GM12878 (cell line): ENCODE measurements at regions not wholly inside any gene's neighbourhood (a gene's known extent, or its start where the extent isn't known, plus 50 kb on each side); places are given as distances from the start of the nearest gene placed in this dataset.

Source experiments
- ATAC-seq: fragments of 200-7000 bp; cut with Tn5 transposase; 3 replicates; pipeline ENCODE4 v1.9.1; 2020; ENCODE audit warnings: mild to moderate bottlenecking, moderate library complexity
- BruUV-seq: library from RNA; stranded (reverse); fragments of 400-500 nt; replicated peaks from 2 replicates; lab custom pipeline; 2021; lab: Mats Ljungman, UMichigan
- CTCF ChIA-PET: fragments of 300-600 bp; sonication (Branson Sonifier 250); formaldehyde crosslinking; extraction: SDS; loops from one replicate; lab custom pipeline; 2021; ENCODE audit warnings: inconsistent platforms; lab: Yijun Ruan, JAX
- POLR2A ChIA-PET: fragments of 350-600 bp; formaldehyde crosslinking; extraction: SDS; loops from one replicate; lab custom pipeline; 2021; ENCODE audit warnings: inconsistent platforms; lab: Charles Lee
- RAD21 ChIA-PET: fragments of 300-600 bp; sonication (Branson Sonifier 250); formaldehyde crosslinking; loops from one replicate; lab custom pipeline; 2023; ENCODE audit warnings: antibody characterized with exemption; ENCODE audit not compliant: unreplicated experiment; lab: Charles Lee
- SMC1A ChIA-PET: fragments of 300-600 bp; sonication (Branson Sonifier 250); formaldehyde crosslinking; loops from one replicate; lab custom pipeline; 2023; ENCODE audit not compliant: unreplicated experiment, uncharacterized antibody; lab: Charles Lee
- DNase-seq: peaks from one replicate; pipeline ENCODE4 v3.0.0-alpha.2; 2011; ENCODE audit warnings: low read depth, low spot score
- FAIRE-seq: peaks from 3 replicates; lab custom pipeline; 2011; peaks lifted over from hg19 to GRCh38; lab: Jason Lieb, UNC
- H2AFZ ChIP-seq: 2 replicates; pipeline ENCODE4 v1.6.0; 2011; ENCODE audit warnings: low read depth, low read length, control low read depth; ENCODE audit not compliant: control insufficient read depth
- H3K27ac ChIP-seq: 2 replicates; pipeline ENCODE4 v1.5.1; 2011; ENCODE audit warnings: control low read depth; ENCODE audit not compliant: control insufficient read depth, insufficient read depth
- H3K27me3 ChIP-seq, 2 experiments: replicated peaks in 1 of 2; 2 replicates each; pipeline versions ENCODE4 v1.6.0 to v1.6.1; 2011; ENCODE audit warnings: low read length in 1 of 2; ENCODE audit not compliant: control insufficient read depth in 2 of 2, insufficient read depth in 2 of 2
- H3K36me3 ChIP-seq, 2 experiments: 2 replicates each; pipeline ENCODE4 v1.5.1; 2011; ENCODE audit warnings: low read length in 1 of 2; ENCODE audit not compliant: control insufficient read depth in 2 of 2, insufficient read depth in 2 of 2
- H3K4me1 ChIP-seq: 2 replicates; pipeline ENCODE4 v1.6.1; 2011; ENCODE audit warnings: mild to moderate bottlenecking, low read length, moderate library complexity, mixed read lengths; ENCODE audit not compliant: control insufficient read depth, insufficient read depth
- H3K4me2 ChIP-seq: 2 replicates; pipeline ENCODE4 v1.6.0; 2011; ENCODE audit warnings: control low read depth; ENCODE audit not compliant: control insufficient read depth, insufficient read depth
- H3K4me3 ChIP-seq: fragments of 200-600 bp; sonication (generic); 2 replicates; pipeline ENCODE4 v1.5.1; 2016
- H3K79me2 ChIP-seq: 2 replicates; pipeline ENCODE4 v1.6.0; 2011; ENCODE audit warnings: low read length; ENCODE audit not compliant: control insufficient read depth, insufficient read depth
- H3K9ac ChIP-seq: 2 replicates; pipeline ENCODE4 v1.8.0; 2011; ENCODE audit warnings: low read length, control low read depth, mixed read lengths; ENCODE audit not compliant: control insufficient read depth, insufficient read depth
- H3K9me3 ChIP-seq: replicated peaks from 3 replicates; pipeline ENCODE4 v1.5.1; 2011; ENCODE audit warnings: mild to moderate bottlenecking, low read length; ENCODE audit not compliant: control insufficient read depth, insufficient read depth
- H4K20me1 ChIP-seq: 2 replicates; pipeline ENCODE4 v1.6.0; 2011; ENCODE audit not compliant: control insufficient read depth, insufficient read depth
- CREB1 ChIP-seq: IDR thresholded peaks from 2 replicates; pipeline ENCODE4 v1.6.1; 2012; ENCODE audit warnings: low read depth, mild to moderate bottlenecking, inconsistent platforms
- SRF ChIP-seq, 2 experiments: IDR thresholded peaks; 2 replicates each; pipeline ENCODE4 v1.6.1; 2011; ENCODE audit warnings: low read depth in 2 of 2, low read length in 2 of 2, mild to moderate bottlenecking in 1 of 2, moderate library complexity in 1 of 2
- WGBS: methylation state at CpG from one replicate; pipeline ENCODE4 v1.1.6; 2016; ENCODE audit warnings: low lambda C conversion rate; ENCODE audit not compliant: insufficient replicate concordance, insufficient coverage; ENCODE audit errors: missing lambda C conversion rate; 5-methylcytosine and 5-hydroxymethylcytosine counted together
- in situ Hi-C: fragments of 300-500 bp; cut with MboI; formaldehyde crosslinking; loops from 9 replicates; pipeline ENCODE4 v1.14.3; 2018; ENCODE audit warnings: mixed read lengths
- intact Hi-C: fragments of 100-400 bp; cut with micrococcal nuclease; formaldehyde crosslinking; loops from one replicate; pipeline ENCODE4 v1.14.2; 2022; ENCODE audit not compliant: unreplicated experiment

- ATAC-seq = no peak
- H3K4me1 ChIP-seq = no peaks in the 10 kb centered on the region
- ChIA-PET RAD21 (no interaction called here), SMC1A (interaction anchor here (0.6 kb wide), 1 partner anchor 108 kb away, joined by 3 read pairs; no protein-coding TSS in a partner anchor), POLR2A (no interaction called here), CTCF (no interaction called here)
- intact Hi-C loops = no loop called here
- no peak for TF ChIP-seq CREB1
- H3K27me3 ChIP-seq = no peaks in the 10 kb centered on the region
- H2AFZ ChIP-seq = no peak overlapping the region
- in situ Hi-C loops = no loop called here
- no peak overlapping the region for H3K4me3 ChIP-seq
- no peak overlapping the region for H3K27ac ChIP-seq
- no TSS peak for BruUV-seq
- no peak for FAIRE-seq
- no peaks in the 10 kb centered on the region for H3K79me2 ChIP-seq
- no peak for DNase-seq
- 50% methylated on average over 5 of the region's 5 CpGs for WGBS
- no peaks in the 10 kb centered on the region for H4K20me1 ChIP-seq
- no peaks in the 10 kb centered on the region for H3K9me3 ChIP-seq
- no peak overlapping the region for H3K4me2 ChIP-seq
- no peak overlapping the region for H3K9ac ChIP-seq
- H3K36me3 ChIP-seq = no peaks in the 10 kb centered on the region
Observed at GRCh38 chr2:157990173-157990572, 111.5 kb upstream of the UPP2 start.

DNA sequence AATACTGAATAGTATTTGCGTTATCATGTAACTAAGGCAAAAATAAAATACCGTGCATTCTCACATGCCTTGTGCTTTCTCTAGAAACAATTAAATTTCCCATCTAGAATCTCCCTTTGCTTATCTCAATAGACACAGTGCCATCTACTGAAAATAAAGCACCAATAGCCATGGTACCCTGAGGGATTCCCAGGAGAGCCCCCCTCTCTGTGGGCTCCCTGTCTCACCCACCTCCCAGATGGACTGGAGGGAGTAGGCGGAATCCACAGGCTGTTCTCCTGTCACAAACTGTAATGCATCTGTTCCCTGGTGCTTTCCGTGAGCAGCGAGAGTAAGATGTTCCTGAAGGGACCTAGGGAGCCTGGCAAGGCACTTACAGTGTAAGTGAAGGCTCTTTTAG is 112.4 kb upstream of the UPP2 start:
- ATAC-seq = no peak
- WGBS = 39% methylated on average over 5 of the region's 5 CpGs
- no TSS peak for BruUV-seq

More for the DNA sequence above, 112.4 kb upstream of the UPP2 start:
- no peak for DNase-seq
- no peak overlapping the region for H2AFZ ChIP-seq
- ChIA-PET SMC1A (no interaction called here), CTCF (no interaction called here), RAD21 (no interaction called here), POLR2A (no interaction called here)
- no peaks in the 10 kb centered on the region for H3K9me3 ChIP-seq
- H3K27ac ChIP-seq = no peak overlapping the region
- H3K36me3 ChIP-seq = no peaks in the 10 kb centered on the region
- H3K4me3 ChIP-seq = no peak overlapping the region
- TF ChIP-seq SRF (IDR thresholded peaks at IDR 0.05; ENCODE audit: low read depth in 2 of 2, low read length in 2 of 2) = no peak
- no peak for FAIRE-seq
- in situ Hi-C loops = no loop called here
- H4K20me1 ChIP-seq = no peaks in the 10 kb centered on the region
- no peak overlapping the region for H3K4me2 ChIP-seq
- no peak overlapping the region for H3K9ac ChIP-seq
- no peaks in the 10 kb centered on the region for H3K27me3 ChIP-seq
- intact Hi-C loops = no loop called here
- no peaks in the 10 kb centered on the region for H3K79me2 ChIP-seq
- H3K4me1 ChIP-seq = no peaks in the 10 kb centered on the region
